ENCODE measurements at regions not wholly inside any gene's neighbourhood (a gene's known extent, or its start where the extent isn't known, plus 50 kb on each side); places are given as distances from the start of the nearest gene placed in this dataset.

DNA sequence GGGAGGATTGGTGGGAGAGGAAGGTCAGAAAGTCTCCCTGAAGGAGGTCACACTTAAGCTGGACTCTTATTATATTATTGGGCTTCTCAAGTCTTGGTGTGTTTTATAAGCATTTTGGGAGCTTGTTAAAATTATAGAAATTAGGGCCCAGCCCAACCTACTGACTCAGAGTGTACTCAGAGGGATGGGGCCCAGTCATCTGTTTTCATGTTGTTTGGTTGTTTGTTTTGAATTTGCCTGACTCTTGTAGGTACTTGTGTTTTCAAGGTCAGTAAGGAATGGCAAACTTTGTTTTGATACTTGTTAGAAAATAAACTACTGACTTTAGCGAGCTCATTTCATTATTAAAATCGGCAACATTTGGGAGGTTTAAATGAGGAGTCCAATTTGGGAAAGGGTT, 152.0 kb downstream of the INSIG2 start:
- ChIA-PET CTCF (no interaction called here), POLR2A (no interaction called here)
- intact Hi-C loops (cut with micrococcal nuclease): loop anchor here in 1 of 2 donors (1.0 kb wide), 1 partner anchor 44 kb away; no protein-coding TSS in a partner anchor
- Histone ChIP-seq H3K27ac (ENCODE audit: low read depth, low read length) (no peak overlapping the region), H3K9me3 (ENCODE audit: control insufficient read depth in 2 of 3, low read length in 3 of 3) (no peaks in the 10 kb centered on the region), H3K27me3 (ENCODE audit: control insufficient read depth in 2 of 2, insufficient read depth in 2 of 2, low read length in 2 of 2) (no peaks in the 10 kb centered on the region), H3K4me1 (ENCODE audit: control insufficient read depth in 2 of 2, insufficient read depth in 2 of 2, low read length in 2 of 2) (no peaks in the 10 kb centered on the region), H3K4me3 (ENCODE audit: low read length) (no peak overlapping the region), H3K36me3 (ENCODE audit: control insufficient read depth in 2 of 3, insufficient read depth in 3 of 3, low read length in 3 of 3) (no peaks in the 10 kb centered on the region)
- Mint-ChIP-seq H3K27me3 (peaks cover 4 to 50% (median 41%) of the 10 kb centered on the region in 5 donors), H3K27ac (no peak overlapping the region), H3K4me1 (no peaks in the 10 kb centered on the region), H3K9me3 (peaks cover 0 to 26% (median 7%) of the 10 kb centered on the region in 11 donors), H3K36me3 (peaks cover 0 to 3% (median 0%) of the 10 kb centered on the region in 5 donors), H3K4me3 (no peak overlapping the region)
- ATAC-seq: no peak
- no peak for DNase-seq

- Mint-ChIP-seq H3K36me3 (peaks cover 0 to 3% (median 0%) of the 10 kb centered on the region in 5 donors), H3K27ac (no peak overlapping the region), H3K4me3 (no peak overlapping the region), H3K4me1 (no peaks in the 10 kb centered on the region), H3K27me3 (peaks cover 7 to 54% (median 40%) of the 10 kb centered on the region in 5 donors), H3K9me3 (peaks cover 0 to 26% (median 7%) of the 10 kb centered on the region in 11 donors)
- intact Hi-C loops (cut with micrococcal nuclease): no loop called here
- DNase-seq (no peak), ATAC-seq (no peak)
- no peak overlapping the region for H3K4me3 ChIP-seq (ENCODE audit: low read length)
- ChIA-PET CTCF (no interaction called here), POLR2A (no interaction called here)
- no peak overlapping the region for H3K27ac ChIP-seq (ENCODE audit: low read depth, low read length)
- H3K4me1 ChIP-seq (ENCODE audit: control insufficient read depth in 2 of 2, insufficient read depth in 2 of 2, low read length in 2 of 2): no peaks in the 10 kb centered on the region
- H3K36me3 ChIP-seq (ENCODE audit: control insufficient read depth in 2 of 3, insufficient read depth in 3 of 3, low read length in 3 of 3): no peaks in the 10 kb centered on the region
- H3K9me3 ChIP-seq (ENCODE audit: control insufficient read depth in 2 of 3, low read length in 3 of 3): no peaks in the 10 kb centered on the region
- H3K27me3 ChIP-seq (ENCODE audit: control insufficient read depth in 2 of 2, insufficient read depth in 2 of 2, low read length in 2 of 2): no peaks in the 10 kb centered on the region
These were observed 151.0 kb downstream of the INSIG2 start for GRCh38 chr2:118239284-118239683.

DNA sequence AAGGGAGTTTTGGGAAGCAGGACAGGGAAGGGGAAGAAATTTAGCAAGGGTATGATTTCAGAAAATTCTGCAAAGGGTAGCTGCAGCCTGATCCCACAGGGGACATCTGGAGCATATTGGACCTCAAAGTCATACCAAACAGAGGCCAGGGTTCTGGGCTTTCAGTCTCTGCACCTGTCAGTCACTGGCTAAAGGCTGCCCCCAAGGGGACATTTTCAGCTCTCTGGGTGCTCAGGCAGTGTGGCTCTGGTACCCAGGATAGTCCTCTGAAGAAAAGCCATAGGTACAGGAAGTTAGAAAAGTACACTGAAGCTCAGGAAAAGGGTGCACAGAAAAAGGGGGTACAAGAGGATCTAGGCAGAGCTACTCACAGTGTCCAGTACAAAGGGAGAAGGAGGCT, 149.2 kb downstream of the INSIG2 start:
- Mint-ChIP-seq H3K4me3 (no peak overlapping the region), H3K36me3 (peaks cover 0 to 3% (median 0%) of the 10 kb centered on the region in 5 donors), H3K9me3 (peaks cover 0 to 26% (median 7%) of the 10 kb centered on the region in 11 donors), H3K27ac (no peak overlapping the region), H3K4me1 (no peaks in the 10 kb centered on the region), H3K27me3 (peaks cover 14 to 54% (median 38%) of the 10 kb centered on the region in 5 donors)
- DNase-seq (no peak), ATAC-seq (no peak)
- H3K27me3 ChIP-seq (ENCODE audit: control insufficient read depth in 2 of 2, insufficient read depth in 2 of 2, low read length in 2 of 2): no peaks in the 10 kb centered on the region
- CTCF ChIA-PET: interaction anchor here (1.4 to 1.6 kb wide), 2 partner anchors 11 to 15 kb away, joined by 3 to 4 read pairs; no protein-coding TSS in a partner anchor
- H3K27ac ChIP-seq (ENCODE audit: low read depth, low read length): no peak overlapping the region
- H3K4me1 ChIP-seq (ENCODE audit: control insufficient read depth in 2 of 2, insufficient read depth in 2 of 2, low read length in 2 of 2): no peaks in the 10 kb centered on the region
- H3K4me3 ChIP-seq (ENCODE audit: low read length): no peak overlapping the region
- intact Hi-C loops (cut with micrococcal nuclease): no loop called here
- no peaks in the 10 kb centered on the region for H3K36me3 ChIP-seq (ENCODE audit: control insufficient read depth in 2 of 3, insufficient read depth in 3 of 3, low read length in 3 of 3)
- no peaks in the 10 kb centered on the region for H3K9me3 ChIP-seq (ENCODE audit: control insufficient read depth in 2 of 3, low read length in 3 of 3)
- POLR2A ChIA-PET: no interaction called here

- Histone ChIP-seq H3K27me3 (ENCODE audit: control insufficient read depth in 2 of 2, insufficient read depth in 2 of 2, low read length in 2 of 2) (no peaks in the 10 kb centered on the region), H3K36me3 (ENCODE audit: control insufficient read depth in 2 of 3, insufficient read depth in 3 of 3, low read length in 3 of 3) (no peaks in the 10 kb centered on the region), H3K27ac (ENCODE audit: low read depth, low read length) (no peak overlapping the region), H3K4me1 (ENCODE audit: control insufficient read depth in 2 of 2, insufficient read depth in 2 of 2, low read length in 2 of 2) (no peaks in the 10 kb centered on the region), H3K9me3 (ENCODE audit: control insufficient read depth in 2 of 3, low read length in 3 of 3) (no peaks in the 10 kb centered on the region), H3K4me3 (ENCODE audit: low read length) (no peak overlapping the region)
- H3K27ac Mint-ChIP-seq: peak overlapping the region in 1 of 9 donors; percentile 33
- CTCF ChIA-PET: no interaction called here
- H3K27me3 Mint-ChIP-seq: peaks cover 32 to 44% (median 36%) of the 10 kb centered on the region in 5 donors
- H3K9me3 Mint-ChIP-seq: peaks cover 0 to 9% (median 0%) of the 10 kb centered on the region in 11 donors
- intact Hi-C loops (cut with micrococcal nuclease): no loop called here
- ATAC-seq (no peak), DNase-seq (no peak)
- no peaks in the 10 kb centered on the region for H3K36me3 Mint-ChIP-seq
- POLR2A ChIA-PET: no interaction called here
- no peak overlapping the region for H3K4me3 Mint-ChIP-seq
- no peaks in the 10 kb centered on the region for H3K4me1 Mint-ChIP-seq
These were observed 144.5 kb downstream of the INSIG2 start for GRCh38 chr2:118232796-118233195.

- Mint-ChIP-seq H3K36me3 (no peaks in the 10 kb centered on the region), H3K27ac (no peak overlapping the region), H3K4me3 (no peak overlapping the region), H3K9me3 (peaks cover 0 to 6% (median 0%) of the 10 kb centered on the region in 11 donors), H3K4me1 (no peaks in the 10 kb centered on the region), H3K27me3 (peaks cover 32 to 44% (median 34%) of the 10 kb centered on the region in 5 donors)
- Histone ChIP-seq H3K27me3 (ENCODE audit: control insufficient read depth in 2 of 2, insufficient read depth in 2 of 2, low read length in 2 of 2) (no peaks in the 10 kb centered on the region), H3K9me3 (ENCODE audit: control insufficient read depth in 2 of 3, low read length in 3 of 3) (no peaks in the 10 kb centered on the region), H3K36me3 (ENCODE audit: control insufficient read depth in 2 of 3, insufficient read depth in 3 of 3, low read length in 3 of 3) (no peaks in the 10 kb centered on the region), H3K4me1 (ENCODE audit: control insufficient read depth in 2 of 2, insufficient read depth in 2 of 2, low read length in 2 of 2) (no peaks in the 10 kb centered on the region), H3K27ac (ENCODE audit: low read depth, low read length) (no peak overlapping the region), H3K4me3 (ENCODE audit: low read length) (no peak overlapping the region)
- ChIA-PET POLR2A (no interaction called here), CTCF (no interaction called here)
- DNase-seq (no peak), ATAC-seq (no peak)
- intact Hi-C loops (cut with micrococcal nuclease): no loop called here
These were observed 144.1 kb downstream of the INSIG2 start for GRCh38 chr2:118232391-118232790.

DNA sequence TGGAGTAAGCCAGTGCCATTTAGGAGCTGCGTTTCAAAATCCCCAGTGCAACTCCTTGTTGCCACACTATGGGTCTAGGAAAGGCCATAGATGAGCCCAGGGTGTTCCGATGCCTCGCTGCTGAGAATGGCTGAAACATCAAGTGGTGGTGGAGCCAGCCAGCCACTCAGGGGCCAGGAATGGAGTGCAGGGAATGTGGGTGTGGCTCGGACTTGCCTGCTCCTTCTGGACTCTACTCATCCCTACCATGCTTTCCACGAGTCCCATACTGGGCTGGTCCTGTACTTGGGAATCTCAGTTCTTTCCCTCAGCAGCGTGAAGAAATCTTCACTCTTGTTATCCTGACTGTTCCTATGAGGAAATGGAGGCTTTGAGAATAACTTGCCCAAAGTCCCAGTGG, 143.5 kb downstream of the INSIG2 start:
- ChIA-PET POLR2A (no interaction called here), CTCF (no interaction called here)
- intact Hi-C loops (cut with micrococcal nuclease): no loop called here
- H3K4me3 ChIP-seq (ENCODE audit: low read length): no peak overlapping the region
- Mint-ChIP-seq H3K4me1 (no peaks in the 10 kb centered on the region), H3K27ac (no peak overlapping the region), H3K9me3 (peaks cover 0 to 2% (median 0%) of the 10 kb centered on the region in 11 donors), H3K27me3 (peaks cover 33 to 40% (median 34%) of the 10 kb centered on the region in 5 donors), H3K4me3 (no peak overlapping the region), H3K36me3 (no peaks in the 10 kb centered on the region)
- H3K9me3 ChIP-seq (ENCODE audit: control insufficient read depth in 2 of 3, low read length in 3 of 3): no peaks in the 10 kb centered on the region
- no peak for DNase-seq
- H3K27me3 ChIP-seq (ENCODE audit: control insufficient read depth in 2 of 2, insufficient read depth in 2 of 2, low read length in 2 of 2): no peaks in the 10 kb centered on the region
- H3K4me1 ChIP-seq (ENCODE audit: control insufficient read depth in 2 of 2, insufficient read depth in 2 of 2, low read length in 2 of 2): no peaks in the 10 kb centered on the region
- no peaks in the 10 kb centered on the region for H3K36me3 ChIP-seq (ENCODE audit: control insufficient read depth in 2 of 3, insufficient read depth in 3 of 3, low read length in 3 of 3)
- ATAC-seq: no peak
- H3K27ac ChIP-seq (ENCODE audit: low read depth, low read length): no peak overlapping the region

Data from naive thymus-derived CD4-positive, alpha-beta T cell (primary cell).